ENCODE measurements at regions not wholly inside any gene's neighbourhood (a gene's known extent, or its start where the extent isn't known, plus 50 kb on each side); places are given as distances from the start of the nearest gene placed in this dataset.

DNA sequence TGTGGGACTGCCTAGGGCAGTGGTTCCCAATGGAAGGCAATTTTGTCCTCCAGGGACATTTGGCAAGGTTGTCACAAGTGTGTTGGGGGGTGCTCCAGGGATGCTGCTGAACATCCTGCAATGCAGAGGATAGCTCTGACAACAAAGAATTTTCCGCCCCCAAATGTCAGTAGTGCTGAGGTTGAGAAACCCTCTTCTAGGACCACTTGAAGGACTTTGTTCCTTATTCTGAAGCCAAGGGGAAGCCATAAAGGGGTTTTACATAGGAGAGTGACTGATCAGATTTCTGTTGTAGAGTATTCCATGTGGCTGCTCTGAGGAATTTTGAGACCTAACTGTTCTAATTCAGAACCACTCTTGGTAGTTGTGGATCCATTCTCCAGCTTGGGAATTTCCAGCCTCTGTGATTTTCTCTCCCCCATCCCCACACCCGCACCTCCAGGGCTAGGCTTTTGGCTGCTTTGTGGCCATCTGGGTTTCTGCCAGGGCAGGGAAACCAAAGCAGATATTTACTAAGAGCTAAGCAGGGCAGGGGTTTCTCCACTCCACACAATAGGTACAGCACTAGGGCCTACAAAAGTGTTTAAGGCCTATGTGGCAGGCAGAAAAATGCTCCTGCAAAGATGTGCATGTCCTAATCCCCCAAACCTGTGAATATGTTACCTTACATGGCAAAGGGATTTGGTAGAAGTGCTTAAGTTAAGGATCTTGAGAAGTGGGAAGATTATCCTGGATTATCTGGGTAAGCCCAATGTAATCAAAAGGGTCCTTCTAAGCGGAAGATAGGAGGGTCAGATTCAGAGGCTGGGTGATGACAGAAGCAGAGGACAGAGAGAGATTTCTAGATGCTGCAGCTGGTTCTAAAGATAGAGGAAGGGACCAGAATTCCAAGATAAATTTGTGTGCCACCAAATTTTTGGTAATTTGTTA lies 135.4 kb downstream of the TMEM17 start:
- POLR2A ChIA-PET (ENCODE audit: unreplicated experiment), result no interaction called here
- Histone ChIP-seq H3K27ac (ENCODE audit: insufficient read depth, low read length) (no peak overlapping the region), H3K18ac (ENCODE audit: low read depth, low read length) (no peak overlapping the region)

More for the DNA sequence above, 135.4 kb downstream of the TMEM17 start:
- no peak overlapping the region for H4K8ac ChIP-seq (ENCODE audit: low read depth in 2 of 2, low read length in 2 of 2)
- no peak overlapping the region for H3K14ac ChIP-seq (replicated peaks; ENCODE audit: low read depth, low read length)
- no peaks in the 10 kb centered on the region for H3K9me1 ChIP-seq (ENCODE audit: insufficient read depth, low read length)
- TF ChIP-seq FOS (IDR thresholded peaks at IDR 0.05; ENCODE audit: low read depth, low read length), result no peak
- no peak for TF ChIP-seq SMC3 (IDR thresholded peaks at IDR 0.05; ENCODE audit: low read depth, low read length)
- no peak for TF ChIP-seq CEBPB (IDR thresholded peaks at IDR 0.05; ENCODE audit: low read depth, low read length)
- no peak for TF ChIP-seq MXI1 (IDR thresholded peaks at IDR 0.05; ENCODE audit: borderline replicate concordance, low read depth, low read length)
- TF ChIP-seq RCOR1 (IDR thresholded peaks at IDR 0.05; ENCODE audit: insufficient replicate concordance, low read length), result no peak
- TF ChIP-seq MAFK (IDR thresholded peaks at IDR 0.05; ENCODE audit: low read depth, low read length), result no peak
- no peak for TF ChIP-seq RFX5 (IDR thresholded peaks at IDR 0.05; ENCODE audit: low read depth, low read length)
- TF ChIP-seq, protein P1, sequence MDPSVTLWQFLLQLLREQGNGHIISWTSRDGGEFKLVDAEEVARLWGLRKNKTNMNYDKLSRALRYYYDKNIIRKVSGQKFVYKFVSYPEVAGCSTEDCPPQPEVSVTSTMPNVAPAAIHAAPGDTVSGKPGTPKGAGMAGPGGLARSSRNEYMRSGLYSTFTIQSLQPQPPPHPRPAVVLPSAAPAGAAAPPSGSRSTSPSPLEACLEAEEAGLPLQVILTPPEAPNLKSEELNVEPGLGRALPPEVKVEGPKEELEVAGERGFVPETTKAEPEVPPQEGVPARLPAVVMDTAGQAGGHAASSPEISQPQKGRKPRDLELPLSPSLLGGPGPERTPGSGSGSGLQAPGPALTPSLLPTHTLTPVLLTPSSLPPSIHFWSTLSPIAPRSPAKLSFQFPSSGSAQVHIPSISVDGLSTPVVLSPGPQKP (IDR thresholded peaks at IDR 0.05; ENCODE audit: borderline replicate concordance, low read depth, low read length), result no peak
- no peak for TF ChIP-seq RAD21 (IDR thresholded peaks at IDR 0.05; ENCODE audit: low read length)
- no peak for TF ChIP-seq CHD1 (IDR thresholded peaks at IDR 0.05; ENCODE audit: low read depth, low read length)
- TF ChIP-seq NFE2L2 (IDR thresholded peaks at IDR 0.05; ENCODE audit: low read depth, low read length), result no peak
- TF ChIP-seq, protein P2, sequence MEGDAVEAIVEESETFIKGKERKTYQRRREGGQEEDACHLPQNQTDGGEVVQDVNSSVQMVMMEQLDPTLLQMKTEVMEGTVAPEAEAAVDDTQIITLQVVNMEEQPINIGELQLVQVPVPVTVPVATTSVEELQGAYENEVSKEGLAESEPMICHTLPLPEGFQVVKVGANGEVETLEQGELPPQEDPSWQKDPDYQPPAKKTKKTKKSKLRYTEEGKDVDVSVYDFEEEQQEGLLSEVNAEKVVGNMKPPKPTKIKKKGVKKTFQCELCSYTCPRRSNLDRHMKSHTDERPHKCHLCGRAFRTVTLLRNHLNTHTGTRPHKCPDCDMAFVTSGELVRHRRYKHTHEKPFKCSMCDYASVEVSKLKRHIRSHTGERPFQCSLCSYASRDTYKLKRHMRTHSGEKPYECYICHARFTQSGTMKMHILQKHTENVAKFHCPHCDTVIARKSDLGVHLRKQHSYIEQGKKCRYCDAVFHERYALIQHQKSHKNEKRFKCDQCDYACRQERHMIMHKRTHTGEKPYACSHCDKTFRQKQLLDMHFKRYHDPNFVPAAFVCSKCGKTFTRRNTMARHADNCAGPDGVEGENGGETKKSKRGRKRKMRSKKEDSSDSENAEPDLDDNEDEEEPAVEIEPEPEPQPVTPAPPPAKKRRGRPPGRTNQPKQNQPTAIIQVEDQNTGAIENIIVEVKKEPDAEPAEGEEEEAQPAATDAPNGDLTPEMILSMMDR (conservative IDR thresholded peaks at IDR 0.05; ENCODE audit: low read depth, low read length), result no peak
- no peak for TF ChIP-seq BHLHE40 (IDR thresholded peaks at IDR 0.05; ENCODE audit: low read depth, low read length)
- TF ChIP-seq POLR2A (IDR thresholded peaks at IDR 0.05; ENCODE audit: low read depth, low read length), result no peak
- no peak overlapping the region for H3K56ac ChIP-seq (ENCODE audit: extremely low read depth, insufficient read depth, low read length)
- no peak overlapping the region for H3K23ac ChIP-seq (ENCODE audit: low read depth, low read length)
- H4K5ac ChIP-seq (ENCODE audit: low read depth, low read length), result no peak overlapping the region
- CTCF ChIA-PET, result no interaction called here
- H3K4me3 ChIP-seq (ENCODE audit: insufficient read depth, low read depth, low read length), result no peak overlapping the region
- ATAC-seq (ENCODE audit: low read depth), result no peak
- H3K27me3 ChIP-seq (ENCODE audit: control insufficient read depth, insufficient read depth, low read length), result peaks cover 1% of the 10 kb centered on the region; the same call in 1 of the 2 replicates
- H2AFZ ChIP-seq (replicated peaks; ENCODE audit: low read length, poor library complexity), result no peak overlapping the region
- intact Hi-C loops (cut with micrococcal nuclease) (no loop called here), in situ Hi-C loops (cut with MboI; ENCODE audit: low sequenced_read_pairs) (no loop called here), dilution Hi-C loops (cut with HindIII; ENCODE audit: low sequenced_read_pairs, unreplicated experiment) (no loop called here)
- no peak overlapping the region for H3K9ac ChIP-seq (ENCODE audit: low read depth, low read length)
- no peak overlapping the region for H2BK20ac ChIP-seq (ENCODE audit: low read depth, low read length)
- H4K91ac ChIP-seq (ENCODE audit: insufficient read depth, low read depth, low read length), result no peak overlapping the region
- no peaks in the 10 kb centered on the region for H3K36me3 ChIP-seq (ENCODE audit: control insufficient read depth, insufficient read depth, low read length)
- H4K20me1 ChIP-seq (ENCODE audit: insufficient read depth, low read length), result no peaks in the 10 kb centered on the region
- H3K4me2 ChIP-seq (ENCODE audit: low read depth, low read length), result no peak overlapping the region
- no TSS peak for BruUV-seq (replicated peaks)
- no peaks in the 10 kb centered on the region for H3K4me1 ChIP-seq (ENCODE audit: control insufficient read depth, insufficient read depth, low read length)
- H3K4ac ChIP-seq (ENCODE audit: low read depth, low read length), result no peak overlapping the region
- DNase-seq, result no peak
- peaks cover 6% of the 10 kb centered on the region; the same call in 1 of the 2 replicates for H3K9me3 ChIP-seq (ENCODE audit: control insufficient read depth, insufficient read depth, low read length)
- 40% methylated on average over 1 of the region's 3 CpGs; no CpG with 5 or more reads in 1 of the 2 experiments for WGBS, 2 experiments (ENCODE audit: extremely low coverage in 2 of 2, insufficient read length in 1 of 2)
- no peak overlapping the region for H2BK5ac ChIP-seq (ENCODE audit: low read depth, low read length, poor library complexity, severe bottlenecking)
- no peaks in the 10 kb centered on the region for H3K79me1 ChIP-seq (ENCODE audit: low read depth in 1 of 2, low read length in 2 of 2)
- H2BK120ac ChIP-seq (ENCODE audit: low read depth, low read length), result no peak overlapping the region
- H2AK9ac ChIP-seq (replicated peaks; ENCODE audit: low read depth, low read length, poor library complexity), result no peak overlapping the region
- no peak overlapping the region for H2AK5ac ChIP-seq (ENCODE audit: low read depth, low read length)
- H2BK15ac ChIP-seq (ENCODE audit: low read depth, low read length), result no peak overlapping the region

Data from IMR-90 (cell line).